ENCODE measurements at regions not wholly inside any gene's neighbourhood (a gene's known extent, or its start where the extent isn't known, plus 50 kb on each side); places are given as distances from the start of the nearest gene placed in this dataset.

GRCh38 chr3:117746066-117746465 is 1036.5 kb downstream of the TUSC7 start:
- DNase-seq = no peak

DNA sequence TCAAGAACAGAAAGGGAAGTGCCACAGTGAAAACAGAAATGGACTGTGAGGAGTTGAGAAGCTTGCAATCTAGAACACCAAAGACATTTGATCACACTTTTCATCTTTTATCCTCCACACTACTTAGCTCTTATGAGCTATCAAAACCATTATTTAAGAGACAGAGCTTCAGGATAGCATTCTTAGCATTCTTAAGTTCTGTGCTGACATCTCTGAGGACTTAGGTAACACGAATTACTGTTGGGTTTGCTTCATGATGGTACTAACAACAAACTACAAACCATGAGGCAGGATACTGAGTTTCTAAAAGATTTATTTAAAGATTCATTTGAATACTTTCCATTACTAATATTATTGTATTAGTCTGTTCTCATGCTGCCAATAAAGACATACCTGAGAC is 1038.6 kb downstream of the TUSC7 start:
- DNase-seq = no peak

GRCh38 chr3:117750674-117751269 is 1041.2 kb downstream of the TUSC7 start:
- DNase-seq = no peak

DNA sequence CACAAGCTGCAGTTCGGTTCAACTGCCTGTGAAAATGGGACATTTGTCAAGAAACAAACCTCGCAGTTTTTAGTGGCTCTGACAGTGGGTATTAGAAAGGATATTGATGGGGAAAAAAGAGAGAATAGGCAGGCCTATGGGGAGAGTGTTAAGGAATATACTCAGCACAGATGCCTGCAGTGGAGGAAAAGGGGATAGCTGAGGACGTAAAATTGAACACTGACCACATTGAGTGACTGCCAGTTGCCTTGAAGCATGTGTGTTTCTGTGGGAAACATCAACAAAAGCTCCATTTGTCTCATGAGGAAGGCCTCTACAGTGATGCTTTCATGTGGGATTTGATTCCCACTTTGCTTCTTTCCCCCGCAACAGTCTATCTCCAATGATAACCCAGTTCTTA is 1042.1 kb downstream of the TUSC7 start:
- DNase-seq = no peak

DNA sequence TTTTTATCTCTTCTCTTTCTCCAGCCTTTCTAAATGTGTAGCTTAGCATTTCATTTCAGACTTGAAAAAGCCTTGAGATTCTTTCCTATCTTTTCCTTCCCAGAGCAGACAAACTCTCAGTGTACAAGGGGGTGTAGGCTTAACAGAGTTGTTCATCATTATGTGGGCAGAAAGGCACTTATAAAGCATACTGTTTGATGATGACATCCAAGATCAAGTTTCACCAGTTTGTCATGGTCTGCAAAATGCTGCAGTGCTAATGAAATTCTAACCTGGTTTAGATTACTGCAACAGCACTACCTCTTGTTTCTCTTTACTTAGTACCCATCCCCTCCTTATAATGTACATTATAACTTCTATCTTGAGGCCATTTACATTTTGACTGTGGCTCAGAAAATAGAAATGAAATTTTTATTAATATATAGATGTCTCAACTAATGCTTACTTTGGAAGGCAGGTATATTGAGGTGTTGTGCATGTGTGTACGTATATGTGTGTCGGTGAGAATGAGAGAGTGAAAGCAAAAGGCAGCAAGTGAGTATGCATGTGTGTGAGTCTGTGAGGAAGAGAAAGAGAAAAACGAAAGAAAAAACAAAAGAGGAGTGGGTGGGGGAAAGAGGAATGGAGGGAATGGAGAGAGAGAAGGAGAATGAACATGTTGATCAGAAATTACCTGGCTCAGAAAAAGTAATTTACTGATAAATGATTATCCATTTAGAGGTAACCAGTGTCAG is 1043.6 kb downstream of the TUSC7 start:
- DNase-seq = no peak

- DNase-seq = no peak
Observed at GRCh38 chr3:117754058-117754457, 1044.5 kb downstream of the TUSC7 start.

DNA sequence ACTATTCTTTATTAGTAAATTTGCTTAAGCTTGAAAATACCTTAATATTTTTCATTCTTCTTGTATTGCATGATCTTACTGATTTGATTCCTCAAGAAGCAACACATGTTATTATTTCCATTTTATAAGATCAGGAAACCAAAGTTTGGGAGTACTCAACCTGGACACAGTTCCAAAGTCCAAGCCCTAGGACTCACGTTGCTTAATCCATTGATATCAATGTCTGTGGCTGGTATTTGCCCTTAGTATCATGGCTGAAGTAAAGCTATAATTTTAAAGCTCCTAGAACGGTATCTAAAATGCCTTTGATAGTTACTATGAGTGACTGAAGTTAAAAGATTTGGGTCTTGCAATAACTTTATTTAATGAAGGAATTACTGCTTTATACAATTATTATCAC is 1045.3 kb downstream of the TUSC7 start:
- DNase-seq = no peak

DNA sequence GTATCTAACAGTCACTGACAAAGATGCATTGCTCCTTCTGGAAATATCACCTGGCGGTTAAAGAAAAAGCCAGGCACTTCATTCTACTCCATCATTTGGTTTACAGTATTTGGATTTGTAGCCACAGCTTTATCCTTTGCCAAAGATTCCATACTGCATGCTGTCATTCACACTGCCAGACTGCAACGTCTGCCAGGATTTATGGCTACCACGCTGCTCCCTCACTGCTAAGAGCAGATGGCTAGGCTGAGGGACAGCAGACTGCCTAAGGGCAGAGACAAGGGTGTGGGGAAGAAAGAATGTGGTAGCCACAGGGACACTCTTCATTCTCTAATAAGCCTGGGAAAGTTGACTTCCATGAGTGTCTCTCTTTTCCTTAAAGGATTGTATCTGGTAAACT is 1047.0 kb downstream of the TUSC7 start:
- no peak for DNase-seq

DNA sequence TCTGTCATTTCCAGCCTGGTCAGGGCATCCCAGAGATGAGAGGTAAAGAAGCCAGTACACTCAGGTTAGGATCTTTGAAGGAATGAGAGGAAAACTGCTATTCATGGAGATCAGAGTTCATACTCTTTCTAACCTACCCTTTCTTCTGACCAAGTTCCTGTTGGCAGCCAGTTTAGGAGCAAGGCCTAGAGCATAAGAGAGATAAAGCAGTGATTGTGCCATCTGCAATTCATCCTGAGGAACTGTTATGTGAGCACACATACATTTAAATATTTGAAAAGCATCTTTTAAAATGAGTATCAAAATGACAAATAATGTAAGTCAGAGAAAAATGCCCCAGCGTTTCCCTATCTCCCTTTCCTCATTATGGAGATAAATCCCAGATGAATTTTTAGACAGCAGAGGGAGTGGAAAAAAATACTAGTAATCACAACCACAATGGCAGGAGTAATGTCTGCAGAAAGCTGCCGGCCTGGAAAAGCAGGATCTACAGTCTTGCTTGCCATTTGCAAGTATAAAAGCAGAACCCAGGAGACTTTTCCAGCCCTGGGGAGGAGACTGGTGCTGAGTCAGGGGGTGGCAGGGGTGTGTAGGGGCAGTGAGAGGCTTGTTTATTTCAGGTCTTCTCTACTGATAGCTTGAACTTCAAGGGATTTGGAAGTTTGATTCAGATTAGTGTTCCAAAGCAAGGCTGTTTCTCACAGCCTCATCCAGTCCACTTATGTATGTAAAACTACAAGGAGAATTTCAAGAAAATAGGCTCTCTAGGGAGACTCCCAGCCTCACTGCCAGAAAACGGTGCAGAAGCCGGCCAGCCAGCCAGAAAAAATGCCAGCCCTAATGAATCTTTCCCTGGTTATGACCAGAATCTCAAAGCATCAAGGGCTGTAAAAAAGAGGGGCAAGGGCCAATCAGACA is 1052.4 kb downstream of the TUSC7 start:
- no peak for DNase-seq

GRCh38 chr3:117762621-117763037 is 1053.0 kb downstream of the TUSC7 start:
- DNase-seq = no peak

DNA sequence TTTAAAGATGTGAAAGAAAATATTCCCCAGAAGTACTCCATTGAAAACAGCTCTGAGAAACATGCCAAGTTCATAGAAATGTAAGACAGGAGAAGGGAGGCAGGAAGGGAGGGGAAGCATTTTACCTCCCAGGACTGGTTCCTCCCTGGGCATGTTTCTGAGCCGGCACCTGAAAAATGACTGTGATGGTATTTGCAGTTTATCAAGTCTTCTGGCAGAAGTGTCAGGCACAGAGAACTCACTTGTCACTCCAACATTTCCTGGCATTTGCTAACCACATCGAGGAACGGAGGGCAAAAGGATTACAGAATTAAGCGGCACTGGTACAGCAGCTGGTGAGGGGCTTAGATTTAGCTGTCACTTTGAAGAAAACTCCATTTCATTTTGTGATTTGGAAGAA is 1054.0 kb downstream of the TUSC7 start:
- no peak for DNase-seq

GRCh38 chr3:117768581-117768980 is 1059.0 kb downstream of the TUSC7 start:
- no peak for DNase-seq

GRCh38 chr3:117774130-117774529 is 1064.6 kb downstream of the TUSC7 start:
- DNase-seq = no peak

DNA sequence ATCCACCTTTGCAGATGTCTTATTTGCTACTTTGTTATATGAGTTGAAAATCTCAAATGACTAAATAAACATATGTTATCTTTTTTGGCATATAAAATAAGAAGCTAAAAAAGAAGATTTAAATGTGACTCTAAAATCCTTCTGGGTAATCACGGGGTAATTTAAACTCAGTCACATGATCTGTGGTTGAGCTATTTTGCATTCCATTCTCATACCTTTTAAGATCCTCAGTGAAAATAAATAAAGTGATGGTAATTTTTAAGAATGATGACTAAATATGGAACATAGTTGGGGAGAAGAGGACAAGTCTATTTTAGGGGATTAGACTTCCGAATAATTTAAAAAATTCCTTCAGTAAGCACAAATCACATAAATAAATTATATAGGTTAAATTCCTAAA is 1076.8 kb downstream of the TUSC7 start:
- DNase-seq = no peak

DNA sequence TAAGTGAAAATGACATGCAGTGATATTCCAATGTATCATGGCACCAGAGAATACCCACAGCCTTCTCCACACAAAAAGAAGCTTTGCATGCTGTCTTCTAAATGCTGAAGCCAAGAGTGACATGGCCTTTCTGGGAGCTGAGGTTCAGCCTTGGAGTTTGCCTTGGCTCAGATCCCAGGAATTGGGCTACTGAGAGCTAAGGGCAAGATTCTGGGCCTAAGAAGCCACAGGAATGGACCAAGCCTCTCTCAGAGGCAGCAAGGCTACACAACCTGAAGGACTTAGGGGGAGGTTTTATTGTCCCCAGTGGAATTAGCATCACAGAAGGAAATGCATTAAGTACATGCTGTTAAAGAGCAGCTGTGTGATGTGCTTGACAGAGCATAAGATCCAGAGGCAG is 1078.5 kb downstream of the TUSC7 start:
- no peak for DNase-seq

GRCh38 chr3:117788506-117788905 is 1078.9 kb downstream of the TUSC7 start:
- no peak for DNase-seq

GRCh38 chr3:117790235-117790987 is 1080.8 kb downstream of the TUSC7 start:
- no peak for DNase-seq

DNA sequence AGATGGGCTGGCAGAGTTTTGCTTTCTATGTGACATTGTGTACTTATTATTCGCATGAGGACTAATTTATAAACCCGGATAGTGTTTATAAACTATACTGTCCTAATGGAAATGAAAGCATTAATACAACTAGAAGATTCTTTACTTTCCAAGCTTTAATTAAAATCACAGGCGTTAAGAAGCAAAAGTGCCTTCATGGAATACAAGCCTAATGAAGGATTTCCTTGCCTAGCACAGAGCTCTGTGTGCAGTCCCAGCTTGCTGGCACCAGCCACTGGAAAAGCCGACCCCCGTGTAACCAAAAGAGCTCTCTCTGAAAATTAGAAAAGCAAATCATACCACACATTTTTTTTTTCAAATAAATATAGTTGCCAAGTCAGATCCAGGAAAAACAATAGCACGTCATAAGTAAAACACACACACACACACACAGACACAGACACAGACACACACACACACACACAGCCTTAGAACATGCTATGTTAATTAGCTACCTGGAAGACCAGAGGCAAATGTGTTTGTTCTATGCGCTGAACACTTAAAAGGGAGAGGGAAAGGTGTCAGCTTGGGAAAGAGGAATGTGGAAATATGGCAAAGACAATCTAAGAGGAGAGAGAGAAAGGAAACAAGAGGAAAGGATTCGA is 1084.2 kb downstream of the TUSC7 start:
- no peak for DNase-seq

DNA sequence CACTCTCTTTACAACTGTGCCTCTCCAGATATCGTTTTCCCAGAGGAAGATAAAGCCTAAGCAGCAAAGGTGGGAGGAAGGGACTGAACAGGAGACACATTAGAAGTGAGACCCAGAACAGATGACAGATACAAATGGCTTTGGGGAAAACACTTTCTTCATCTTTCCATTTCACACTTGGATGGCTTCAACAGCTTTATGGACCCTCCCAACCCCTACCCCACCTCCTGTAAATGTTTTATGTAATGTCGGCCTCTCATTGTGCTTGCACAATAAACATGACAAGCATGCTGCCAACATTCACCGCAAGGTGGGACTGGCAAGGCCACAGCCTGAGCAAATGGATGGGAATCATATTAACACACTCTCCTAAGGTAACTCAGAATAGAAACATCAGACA is 1088.6 kb downstream of the TUSC7 start:
- DNase-seq = no peak

- no peak for DNase-seq
Observed at GRCh38 chr3:117798687-117799386, 1089.3 kb downstream of the TUSC7 start.

DNA sequence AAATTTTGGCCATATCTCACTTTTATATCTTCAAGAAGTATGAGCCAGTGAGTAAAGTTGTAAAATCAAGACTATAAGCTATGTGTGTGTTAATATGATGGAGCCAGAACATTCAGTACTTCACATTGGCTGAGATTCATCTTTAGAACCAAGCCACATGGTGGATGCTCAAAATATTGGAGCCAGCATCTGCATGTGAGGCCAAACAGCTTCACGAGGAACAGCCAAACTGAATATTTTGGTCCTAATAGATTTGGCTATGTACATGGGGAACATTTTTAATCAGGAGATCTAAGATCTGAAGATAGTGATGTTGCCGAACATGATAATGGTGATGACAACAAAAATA is 1089.8 kb downstream of the TUSC7 start:
- DNase-seq = no peak

DNA sequence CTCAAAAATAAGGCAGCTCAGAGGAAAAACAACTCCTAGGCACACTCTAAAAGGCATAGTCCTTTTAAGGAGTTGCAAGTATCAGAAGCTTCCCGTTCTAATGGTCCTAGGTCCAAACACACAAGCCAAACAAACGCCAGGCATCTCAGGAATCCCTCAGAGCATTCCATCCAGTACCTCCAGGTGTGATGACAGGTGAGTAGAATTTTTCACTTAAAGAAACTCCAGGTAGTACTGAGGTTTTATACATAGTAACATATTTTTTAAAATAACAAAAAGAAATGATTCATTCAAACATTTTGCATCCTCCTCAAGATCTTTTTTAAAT is 1092.3 kb downstream of the TUSC7 start:
- DNase-seq = no peak

All from inflammatory macrophage treated with lipopolysaccharide for 4 hours (primary cell).